ENCODE measurements at regions not wholly inside any gene's neighbourhood (a gene's known extent, or its start where the extent isn't known, plus 50 kb on each side); places are given as distances from the start of the nearest gene placed in this dataset.

GRCh38 chr13:70895599-70895998 is 787.3 kb upstream of the KLHL1 start:
- DNase-seq = no peak
- Histone ChIP-seq H3K36me3 (no peaks in the 10 kb centered on the region), H3K27ac (no peak overlapping the region), H3K9me3 (no peaks in the 10 kb centered on the region), H3K27me3 (no peaks in the 10 kb centered on the region), H3K4me3 (no peak overlapping the region), H3K4me1 (no peaks in the 10 kb centered on the region)
- in situ Hi-C loops (cut with MboI; ENCODE audit: low pct_ligation_motif_present in 1 of 4, low pct_unique_long_range_greater_than_20kb in 1 of 4, low sequenced_read_pairs in 3 of 4) = no loop called here
- intact Hi-C loops (cut with DNase I; ENCODE audit: low total_unique reads) = no loop called here
- WGBS, 2 donors (ENCODE audit: low coverage in 1 of 2) = 72 to 76% methylated on average over 3 of the region's 3 CpGs
- TF ChIP-seq EP300 (IDR thresholded peaks at IDR 0.05; ENCODE audit: low read depth) = no peak
- no peak for TF ChIP-seq CTCF (IDR thresholded peaks at IDR 0.05)
- TF ChIP-seq POLR2A (IDR thresholded peaks at IDR 0.05) = no peak
- no peak for TF ChIP-seq POLR2AphosphoS5 (IDR thresholded peaks at IDR 0.05)

GRCh38 chr13:70894258-70894657 is 786.0 kb upstream of the KLHL1 start:
- Histone ChIP-seq H3K27ac (no peak overlapping the region), H3K27me3 (no peaks in the 10 kb centered on the region), H3K4me3 (no peak overlapping the region), H3K4me1 (no peaks in the 10 kb centered on the region), H3K36me3 (no peaks in the 10 kb centered on the region), H3K9me3 (no peaks in the 10 kb centered on the region)
- no peak for DNase-seq
- 54 to 78% methylated on average over 1 of the region's 1 CpG for WGBS, 2 donors (ENCODE audit: low coverage in 1 of 2)
- in situ Hi-C loops (cut with MboI; ENCODE audit: low pct_ligation_motif_present in 1 of 4, low pct_unique_long_range_greater_than_20kb in 1 of 4, low sequenced_read_pairs in 3 of 4) (no loop called here), intact Hi-C loops (cut with DNase I; ENCODE audit: low total_unique reads) (no loop called here)
- TF ChIP-seq EP300 (IDR thresholded peaks at IDR 0.05; ENCODE audit: low read depth) = no peak
- no peak for TF ChIP-seq CTCF (IDR thresholded peaks at IDR 0.05)
- TF ChIP-seq POLR2A (IDR thresholded peaks at IDR 0.05) = no peak
- TF ChIP-seq POLR2AphosphoS5 (IDR thresholded peaks at IDR 0.05) = no peak

DNA sequence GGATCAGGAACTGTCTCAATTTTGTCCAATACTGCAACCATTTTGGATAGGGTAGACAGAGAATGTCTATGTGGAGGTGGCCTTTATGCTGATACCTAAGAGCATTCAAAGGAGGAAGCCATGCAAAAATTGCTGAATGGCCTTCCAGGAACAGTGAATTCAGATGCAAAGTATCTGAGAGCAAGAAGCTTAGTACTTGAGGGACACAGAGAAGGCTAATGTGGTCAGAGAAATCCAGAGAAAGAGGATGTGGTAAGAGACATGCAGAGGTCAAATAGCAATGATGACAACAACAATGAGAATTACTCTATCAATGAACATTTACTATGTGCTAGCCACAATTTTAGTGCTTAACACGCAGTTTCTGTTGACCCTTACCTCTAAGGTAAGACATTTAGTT is 785.6 kb upstream of the KLHL1 start:
- H3K9me3 ChIP-seq = no peaks in the 10 kb centered on the region
- WGBS, 2 donors (ENCODE audit: low coverage in 1 of 2) = 58 to 71% methylated on average over 1 of the region's 1 CpG
- intact Hi-C loops (cut with DNase I; ENCODE audit: low total_unique reads) = no loop called here
- H3K4me3 ChIP-seq = no peak overlapping the region
- in situ Hi-C loops (cut with MboI; ENCODE audit: low pct_ligation_motif_present in 1 of 4, low pct_unique_long_range_greater_than_20kb in 1 of 4, low sequenced_read_pairs in 3 of 4) = no loop called here
- no peaks in the 10 kb centered on the region for H3K27me3 ChIP-seq
- no peak overlapping the region for H3K27ac ChIP-seq
- no peaks in the 10 kb centered on the region for H3K36me3 ChIP-seq
- DNase-seq = no peak
- no peak for TF ChIP-seq CTCF (IDR thresholded peaks at IDR 0.05)
- no peak for TF ChIP-seq EP300 (IDR thresholded peaks at IDR 0.05; ENCODE audit: low read depth)
- no peak for TF ChIP-seq POLR2A (IDR thresholded peaks at IDR 0.05)
- TF ChIP-seq POLR2AphosphoS5 (IDR thresholded peaks at IDR 0.05) = no peak
- no peaks in the 10 kb centered on the region for H3K4me1 ChIP-seq

GRCh38 chr13:70890289-70890688 is 782.0 kb upstream of the KLHL1 start:
- H3K36me3 ChIP-seq = no peaks in the 10 kb centered on the region
- no peak overlapping the region for H3K27ac ChIP-seq
- TF ChIP-seq EP300 (IDR thresholded peaks at IDR 0.05; ENCODE audit: low read depth) = no peak
- no peak for TF ChIP-seq POLR2A (IDR thresholded peaks at IDR 0.05)
- TF ChIP-seq CTCF (IDR thresholded peaks at IDR 0.05) = no peak
- no peak for TF ChIP-seq POLR2AphosphoS5 (IDR thresholded peaks at IDR 0.05)
- no peaks in the 10 kb centered on the region for H3K9me3 ChIP-seq
- H3K27me3 ChIP-seq = no peaks in the 10 kb centered on the region
- DNase-seq = no peak
- intact Hi-C loops (cut with DNase I; ENCODE audit: low total_unique reads) = no loop called here
- H3K4me1 ChIP-seq = no peaks in the 10 kb centered on the region
- no peak overlapping the region for H3K4me3 ChIP-seq
- in situ Hi-C loops (cut with MboI; ENCODE audit: low pct_ligation_motif_present in 1 of 4, low pct_unique_long_range_greater_than_20kb in 1 of 4, low sequenced_read_pairs in 3 of 4) = no loop called here
